ENCODE measurements at regions not wholly inside any gene's neighbourhood (a gene's known extent, or its start where the extent isn't known, plus 50 kb on each side); places are given as distances from the start of the nearest gene placed in this dataset.

DNA sequence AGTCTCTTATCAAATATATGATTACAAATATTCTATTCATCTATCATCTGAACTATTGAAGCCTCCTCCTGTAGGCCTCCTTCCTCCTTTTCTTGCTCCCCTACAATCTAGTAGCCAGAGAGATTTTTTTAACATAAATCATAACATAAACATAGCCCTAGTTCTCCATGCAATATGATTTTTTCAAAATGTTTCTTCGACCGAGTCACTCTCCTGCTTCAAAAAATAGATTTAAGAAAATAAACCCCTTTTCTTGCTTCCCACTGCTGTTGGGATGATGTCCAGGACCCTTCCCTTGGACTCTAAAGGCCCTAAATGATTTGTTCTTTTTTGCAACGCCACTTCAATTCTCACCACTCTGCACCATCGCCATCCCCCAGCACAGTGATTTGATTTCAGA, 319.7 kb upstream of the TSHZ3 start:
- no peak for DNase-seq

- no peak for DNase-seq
Observed at GRCh38 chr19:31670931-31671330, 321.7 kb upstream of the TSHZ3 start.

- no peak for DNase-seq
Observed at GRCh38 chr19:31671411-31672035, 322.3 kb upstream of the TSHZ3 start.

DNA sequence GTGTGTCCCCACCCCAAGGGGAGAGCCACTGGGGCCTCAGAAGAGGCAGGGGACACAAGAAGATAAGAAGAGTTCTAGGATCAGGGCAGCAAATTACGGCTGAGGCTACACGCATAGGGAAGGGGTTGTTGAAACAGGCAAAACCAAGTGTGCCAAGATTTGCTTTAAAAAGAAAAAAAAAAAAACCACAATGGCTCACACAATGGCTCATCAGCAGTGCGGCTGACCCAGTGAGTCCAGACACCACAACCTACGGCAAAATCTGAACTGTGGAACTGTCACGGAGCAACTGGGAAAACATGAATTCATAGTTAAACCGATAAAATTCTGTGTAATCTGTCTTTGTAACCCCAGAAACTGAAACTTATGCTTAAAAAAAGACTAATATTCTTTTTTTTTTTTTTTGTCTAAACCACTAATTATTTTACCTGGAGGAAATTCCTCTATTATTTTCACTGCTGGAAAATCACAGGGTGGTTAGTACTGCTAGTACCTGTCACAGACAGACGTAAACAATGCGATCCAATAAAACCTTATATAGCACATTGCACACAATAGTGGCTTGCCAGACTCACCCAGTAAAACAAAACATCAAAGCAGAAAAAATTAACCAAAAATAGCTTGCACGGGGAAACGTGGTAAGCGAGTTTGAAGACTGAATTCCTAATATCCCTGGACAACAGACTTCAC, 325.4 kb upstream of the TSHZ3 start:
- DNase-seq = no peak

GRCh38 chr19:31675193-31675913, 326.1 kb upstream of the TSHZ3 start:
- no peak for DNase-seq

DNA sequence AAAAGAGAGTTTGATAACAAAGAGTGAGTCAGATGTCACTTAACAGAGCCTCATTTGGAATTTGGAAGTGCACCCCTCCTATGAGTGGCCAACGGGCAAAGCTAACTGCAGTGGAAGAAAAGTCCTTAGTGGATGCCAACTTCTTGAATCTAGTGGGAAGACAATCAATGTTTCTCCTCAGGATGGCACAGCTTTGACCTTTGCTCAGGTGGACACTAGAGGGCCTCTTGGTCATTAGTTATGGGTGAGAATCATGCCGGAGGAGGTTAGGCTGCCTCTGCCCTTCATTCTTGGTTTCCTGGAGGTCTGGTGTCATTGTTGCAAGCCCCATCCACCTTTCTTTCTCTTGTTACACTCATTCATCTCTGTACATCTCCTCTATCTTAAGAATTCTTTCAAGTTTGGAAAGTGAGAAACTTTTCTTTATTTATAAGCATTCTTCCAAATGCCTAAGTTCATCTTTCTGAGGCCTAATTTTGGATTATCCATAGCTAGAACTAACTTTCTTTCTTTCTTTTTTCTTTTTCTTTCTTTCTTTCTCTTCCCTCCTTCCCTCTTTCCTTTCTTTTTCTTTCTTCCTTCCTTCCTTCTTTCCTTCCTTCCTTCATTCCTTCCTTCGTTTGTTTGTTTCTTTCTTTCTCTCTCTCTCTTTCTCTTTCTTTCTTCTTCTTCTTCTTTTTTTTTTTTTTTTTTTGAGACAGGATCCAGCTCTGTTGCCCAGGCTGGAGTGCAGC, 327.2 kb upstream of the TSHZ3 start:
- no peak for DNase-seq

DNA sequence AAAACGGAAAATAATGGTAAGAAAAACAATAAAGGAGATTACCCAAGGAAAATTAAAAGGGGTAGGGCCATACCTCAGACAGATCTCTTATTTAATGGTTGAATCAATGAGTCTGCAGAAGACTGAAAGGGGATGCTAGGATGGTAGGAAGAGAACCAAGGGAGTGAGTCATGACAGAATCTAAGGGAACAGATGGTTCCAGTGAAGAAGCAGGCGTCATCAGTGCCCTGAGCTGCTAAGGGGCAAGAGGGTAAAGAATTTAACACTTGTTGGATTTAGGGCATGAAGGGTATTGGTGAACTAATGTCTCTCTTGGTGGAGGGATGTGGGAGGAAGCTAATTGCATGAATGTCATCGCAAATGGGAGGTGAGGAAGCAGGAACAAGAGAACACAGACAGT, 329.2 kb upstream of the TSHZ3 start:
- DNase-seq = no peak

DNA sequence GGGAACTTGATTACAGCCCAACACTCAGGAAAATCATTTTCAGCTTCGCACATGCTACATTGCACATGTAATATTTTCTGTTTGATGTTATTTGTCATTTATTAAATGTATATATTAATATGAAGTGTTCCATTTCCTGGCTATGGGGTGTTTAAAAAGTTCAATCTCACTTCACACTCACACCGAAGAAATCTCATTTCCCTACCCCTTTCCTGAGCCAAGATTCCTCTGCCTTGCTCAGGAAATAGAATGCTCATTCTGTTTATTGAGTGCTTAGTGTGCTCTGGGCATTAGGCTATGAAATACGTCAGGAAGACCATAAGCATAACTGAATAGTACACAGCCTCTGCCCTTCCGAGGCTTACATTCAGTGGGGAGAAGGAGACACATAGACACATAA, 331.9 kb upstream of the TSHZ3 start:
- DNase-seq = no peak

DNA sequence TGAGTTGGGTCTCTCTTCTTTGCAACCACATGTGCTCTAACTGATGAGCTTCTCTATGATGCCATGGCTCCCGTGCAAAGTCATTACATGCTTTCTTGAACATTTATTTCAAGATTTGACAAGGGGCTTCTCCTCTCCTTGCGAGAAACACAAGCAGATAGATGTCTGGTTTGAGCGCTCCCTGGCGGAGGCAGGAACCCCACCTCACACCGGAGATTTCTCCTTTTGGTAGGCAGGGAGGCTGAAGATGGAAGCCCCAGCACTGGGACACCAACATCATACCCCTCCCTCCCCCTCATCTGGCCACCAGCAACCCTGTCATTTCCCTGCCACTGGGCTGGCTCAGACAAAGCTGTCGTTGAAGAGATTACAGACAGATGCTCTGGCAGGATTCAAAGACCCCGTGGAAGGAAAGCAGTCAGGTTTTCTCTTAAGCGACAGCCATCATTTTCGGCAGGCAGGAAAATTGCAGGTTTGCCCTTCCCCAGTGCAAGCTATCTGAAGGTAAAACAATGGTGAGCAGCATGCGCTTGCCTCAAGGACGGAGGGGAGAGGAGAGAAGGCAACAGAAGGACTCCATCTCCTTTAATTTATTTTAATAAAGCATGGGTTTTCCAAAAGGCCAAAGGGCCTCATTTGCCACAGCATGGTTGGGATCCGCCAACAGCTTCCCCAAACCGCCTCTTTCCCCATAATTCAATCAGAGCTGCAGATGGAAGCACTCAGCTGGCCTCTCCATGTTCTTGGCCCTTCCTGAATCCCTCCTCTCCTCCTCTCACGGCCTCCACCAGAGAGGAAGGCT, 344.1 kb upstream of the TSHZ3 start:
- no peak for DNase-seq

- DNase-seq = no peak
Observed at GRCh38 chr19:31693933-31694269, 344.7 kb upstream of the TSHZ3 start.

DNA sequence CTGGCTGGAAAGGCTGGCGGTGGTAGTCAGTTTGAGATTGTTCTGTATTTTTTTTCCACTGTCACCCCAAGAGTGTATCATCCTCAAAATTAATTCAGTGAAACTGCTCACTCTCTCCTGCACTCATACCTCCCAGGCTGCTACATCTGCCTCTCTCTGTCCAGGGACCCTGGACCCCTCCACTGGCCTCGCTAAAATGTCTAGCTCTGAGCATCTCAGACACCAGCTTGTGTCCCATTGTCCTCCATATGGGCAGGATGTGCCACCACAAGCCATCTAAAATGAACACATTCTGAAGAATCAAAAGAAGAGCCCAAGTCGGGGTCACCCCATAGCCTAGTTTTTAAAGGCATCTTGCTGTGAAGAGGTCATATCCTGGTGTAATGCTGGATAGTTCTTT, 345.5 kb upstream of the TSHZ3 start:
- no peak for DNase-seq

DNA sequence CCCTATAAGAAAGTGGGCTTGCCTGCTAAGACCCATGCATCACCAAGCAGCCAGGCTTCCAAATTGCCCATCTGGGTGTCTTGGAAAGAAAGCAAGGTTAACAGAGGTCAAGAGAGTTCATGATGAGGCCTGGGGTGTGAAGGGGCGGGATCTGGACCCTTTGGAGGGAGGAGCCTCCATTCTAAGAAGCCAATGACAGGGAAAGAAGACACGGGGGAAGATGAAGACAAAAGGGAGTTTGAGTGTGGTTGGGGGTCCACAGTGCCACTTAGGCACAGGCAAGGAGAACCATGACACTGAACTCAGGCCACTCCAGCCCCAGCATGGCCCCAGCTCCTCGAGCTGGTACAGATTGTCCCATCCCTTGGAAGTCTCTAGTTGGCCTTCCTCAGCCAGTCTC, 350.2 kb upstream of the TSHZ3 start:
- DNase-seq = no peak

DNA sequence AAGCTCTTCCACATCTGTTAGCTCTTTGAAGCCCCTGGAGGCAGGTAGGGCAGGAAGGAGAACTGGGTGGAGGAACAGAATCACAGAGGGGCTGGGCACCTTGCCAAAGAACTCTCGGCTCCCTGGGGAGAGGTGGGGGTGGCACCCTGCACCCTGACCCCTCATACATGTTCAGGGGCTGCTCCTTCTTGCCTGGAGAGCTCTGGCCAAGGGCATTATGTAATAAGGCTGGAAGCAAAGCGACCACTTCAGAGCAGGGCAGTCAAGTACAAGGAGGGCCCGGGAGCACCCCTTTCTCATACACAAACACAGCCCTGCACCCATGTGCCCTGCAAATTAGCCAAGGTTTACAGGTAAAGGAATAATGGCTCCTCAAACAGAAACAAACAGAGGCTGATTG, 351.9 kb upstream of the TSHZ3 start:
- DNase-seq = no peak

DNA sequence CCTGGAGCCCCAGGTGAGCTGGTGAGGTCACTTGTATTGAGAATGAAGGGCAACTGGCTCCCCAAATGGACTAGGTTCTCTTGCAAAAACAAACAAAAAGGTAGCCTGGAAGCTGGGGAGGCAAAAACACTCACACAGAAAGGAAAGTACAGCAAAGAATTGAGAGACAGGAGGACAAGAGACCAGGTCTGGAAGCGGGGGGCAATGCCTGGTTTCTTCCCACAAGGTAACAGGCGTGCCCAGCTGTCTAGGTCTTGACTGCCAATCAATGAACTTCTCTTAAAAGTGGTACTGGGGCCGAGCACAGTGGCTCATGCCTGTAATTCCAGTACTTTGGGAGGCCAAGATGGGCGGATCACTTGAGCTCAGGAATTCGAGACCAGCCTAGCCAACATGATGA, 356.4 kb upstream of the TSHZ3 start:
- DNase-seq = no peak

- DNase-seq = no peak
Observed at GRCh38 chr19:31706131-31706530, 356.9 kb upstream of the TSHZ3 start.

- DNase-seq = no peak
Observed at GRCh38 chr19:31706691-31707620, 357.7 kb upstream of the TSHZ3 start.

- no peak for DNase-seq
Observed at GRCh38 chr19:31708520-31708919, 359.3 kb upstream of the TSHZ3 start.

DNA sequence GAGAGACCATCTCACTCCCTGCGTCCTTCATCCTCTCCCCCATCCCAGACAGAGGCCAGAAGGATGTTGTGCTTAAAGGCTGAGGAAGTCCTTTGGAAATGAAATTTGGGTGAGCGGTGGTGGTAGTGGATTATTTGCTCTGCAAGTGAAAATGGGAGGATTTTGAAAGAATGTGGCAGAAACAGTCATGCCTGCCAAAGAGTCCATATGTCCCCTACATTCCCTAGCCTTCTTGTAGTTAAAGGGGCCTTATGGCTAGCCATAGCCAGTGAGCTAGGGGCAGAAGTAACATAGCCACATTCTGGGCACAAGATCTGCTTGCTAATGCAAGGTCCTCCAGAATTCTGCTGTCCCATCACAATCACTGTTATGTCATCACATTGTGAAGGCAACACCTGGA, 360.2 kb upstream of the TSHZ3 start:
- no peak for DNase-seq

- no peak for DNase-seq
Observed at GRCh38 chr19:31715249-31715945, 366.2 kb upstream of the TSHZ3 start.

DNA sequence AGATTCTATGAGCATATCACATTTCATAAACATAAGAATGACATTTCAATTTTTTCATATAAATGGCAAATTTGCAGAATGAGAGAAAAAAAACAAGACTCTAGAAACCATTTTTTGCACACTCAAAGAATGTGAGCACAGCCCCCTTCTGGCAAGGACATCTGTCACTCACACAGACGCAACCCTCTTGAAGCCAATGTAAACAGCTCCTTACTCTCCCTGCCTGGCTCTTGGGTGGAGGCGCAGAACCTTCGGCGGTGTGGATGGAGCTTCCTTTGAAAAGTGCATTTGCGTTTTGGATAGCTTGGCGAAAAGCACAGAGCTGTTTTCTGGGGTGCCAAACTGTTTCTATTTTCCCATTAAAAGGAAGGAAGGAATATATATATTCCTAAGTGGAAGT, 367.6 kb upstream of the TSHZ3 start:
- no peak for DNase-seq

GRCh38 chr19:31717269-31717923, 368.2 kb upstream of the TSHZ3 start:
- no peak for DNase-seq

Data from CD4-positive, alpha-beta T cell treated with Interleukin-17A for 4 hours (primary cell).